MM.1S (cell line): ENCODE measurements at regions not wholly inside any gene's neighbourhood (a gene's known extent, or its start where the extent isn't known, plus 50 kb on each side); places are given as distances from the start of the nearest gene placed in this dataset.

Experiments
- DNase-seq: peaks from one replicate; pipeline ENCODE4 v3.0.0-alpha.2; 2015
- H2AFZ ChIP-seq: fragments of 300-600 bp; sonication (generic); 2 replicates; pipeline ENCODE4 v1.6.0; 2016; ENCODE audit warnings: antibody characterized with exemption, low read length
- H3F3A ChIP-seq: fragments of 300-600 bp; sonication (generic); 2 replicates; pipeline ENCODE4 v1.6.1; 2016; ENCODE audit warnings: mild to moderate bottlenecking, antibody characterized with exemption, low read length, moderate library complexity, mixed read lengths; ENCODE audit not compliant: insufficient read depth
- H3K27ac ChIP-seq: fragments of 300-600 bp; sonication (generic); 2 replicates; pipeline ENCODE4 v1.5.1; 2016; ENCODE audit warnings: mild to moderate bottlenecking, low read length
- H3K27me3 ChIP-seq: fragments of 300-600 bp; sonication (generic); replicated peaks from 2 replicates; pipeline ENCODE4 v1.6.0; 2016; ENCODE audit warnings: low read length; ENCODE audit not compliant: insufficient read depth
- H3K36me3 ChIP-seq: fragments of 300-600 bp; sonication (generic); replicated peaks from 2 replicates; pipeline ENCODE4 v1.6.1; 2016; ENCODE audit warnings: mild to moderate bottlenecking, low read length, mixed read lengths; ENCODE audit not compliant: insufficient read depth
- H3K4me1 ChIP-seq: fragments of 300-600 bp; sonication (generic); 2 replicates; pipeline ENCODE4 v1.6.1; 2016; ENCODE audit warnings: low read length, mixed read lengths
- H3K4me2 ChIP-seq: fragments of 300-600 bp; sonication (generic); 2 replicates; pipeline ENCODE4 v1.6.0; 2016; ENCODE audit warnings: low read depth, low read length
- H3K4me3 ChIP-seq: fragments of 300-600 bp; sonication (generic); 2 replicates; pipeline ENCODE4 v1.5.1; 2016; ENCODE audit warnings: low read length, mixed read lengths
- H3K79me2 ChIP-seq: fragments of 300-600 bp; sonication (generic); 2 replicates; pipeline ENCODE4 v1.6.1; 2016; ENCODE audit warnings: mixed run types, low read length, mixed read lengths
- H3K9ac ChIP-seq: fragments of 300-600 bp; sonication (generic); 2 replicates; pipeline ENCODE4 v1.6.1; 2016; ENCODE audit warnings: low read length, mixed read lengths
- H3K9me2 ChIP-seq: fragments of 300-600 bp; sonication (generic); replicated peaks from 2 replicates; pipeline ENCODE4 v1.6.1; 2016; ENCODE audit warnings: mild to moderate bottlenecking, low read length, mixed read lengths; ENCODE audit not compliant: insufficient read depth
- H3K9me3 ChIP-seq: fragments of 300-600 bp; sonication (generic); replicated peaks from 2 replicates; pipeline ENCODE4 v1.6.1; 2016; ENCODE audit warnings: mild to moderate bottlenecking, low read length, mixed read lengths; ENCODE audit not compliant: insufficient read depth
- H4K20me1 ChIP-seq: fragments of 300-600 bp; sonication (generic); 2 replicates; pipeline ENCODE4 v1.6.1; 2016; ENCODE audit warnings: mild to moderate bottlenecking, low read length, moderate library complexity, mixed read lengths; ENCODE audit not compliant: insufficient read depth
- EZH2 ChIP-seq: fragments of 300-600 bp; sonication (generic); optimal IDR thresholded peaks from 2 replicates; pipeline ENCODE3; 2017; ENCODE audit warnings: low read depth, mild to moderate bottlenecking, antibody characterized with exemption, low read length, mixed read lengths
- EZH2phosphoT487 ChIP-seq: fragments of 300-600 bp; sonication (generic); IDR thresholded peaks from 2 replicates; pipeline ENCODE4 v1.6.1; 2018; ENCODE audit warnings: antibody characterized with exemption, low read length
- TF ChIP-seq, protein P1 (sequence below): fragments of 300-600 bp; sonication (generic); IDR thresholded peaks from 2 replicates; pipeline ENCODE4 v1.5.1; 2016; ENCODE audit warnings: antibody characterized with exemption, low read length, mixed read lengths

GRCh38 chr11:11085580-11085979, 227.7 kb upstream of the ZBED5 start:
- Histone ChIP-seq H3K9me2 (no peaks in the 10 kb centered on the region), H3K4me2 (no peak overlapping the region), H4K20me1 (no peaks in the 10 kb centered on the region), H3K36me3 (no peaks in the 10 kb centered on the region), H3K9me3 (no peaks in the 10 kb centered on the region), H3K27ac (no peak overlapping the region), H3K79me2 (no peaks in the 10 kb centered on the region), H2AFZ (no peak overlapping the region), H3K4me3 (no peak overlapping the region), H3K27me3 (no peaks in the 10 kb centered on the region), H3F3A (no peaks in the 10 kb centered on the region; the same call in 1 of the 2 replicates), H3K4me1 (peaks cover 25% of the 10 kb centered on the region), H3K9ac (no peak overlapping the region)
- no peak for DNase-seq
- TF ChIP-seq EZH2phosphoT487 (no peak), EZH2 (no peak)
- TF ChIP-seq, protein P1, sequence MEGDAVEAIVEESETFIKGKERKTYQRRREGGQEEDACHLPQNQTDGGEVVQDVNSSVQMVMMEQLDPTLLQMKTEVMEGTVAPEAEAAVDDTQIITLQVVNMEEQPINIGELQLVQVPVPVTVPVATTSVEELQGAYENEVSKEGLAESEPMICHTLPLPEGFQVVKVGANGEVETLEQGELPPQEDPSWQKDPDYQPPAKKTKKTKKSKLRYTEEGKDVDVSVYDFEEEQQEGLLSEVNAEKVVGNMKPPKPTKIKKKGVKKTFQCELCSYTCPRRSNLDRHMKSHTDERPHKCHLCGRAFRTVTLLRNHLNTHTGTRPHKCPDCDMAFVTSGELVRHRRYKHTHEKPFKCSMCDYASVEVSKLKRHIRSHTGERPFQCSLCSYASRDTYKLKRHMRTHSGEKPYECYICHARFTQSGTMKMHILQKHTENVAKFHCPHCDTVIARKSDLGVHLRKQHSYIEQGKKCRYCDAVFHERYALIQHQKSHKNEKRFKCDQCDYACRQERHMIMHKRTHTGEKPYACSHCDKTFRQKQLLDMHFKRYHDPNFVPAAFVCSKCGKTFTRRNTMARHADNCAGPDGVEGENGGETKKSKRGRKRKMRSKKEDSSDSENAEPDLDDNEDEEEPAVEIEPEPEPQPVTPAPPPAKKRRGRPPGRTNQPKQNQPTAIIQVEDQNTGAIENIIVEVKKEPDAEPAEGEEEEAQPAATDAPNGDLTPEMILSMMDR = no peak

GRCh38 chr11:11084337-11084736, 226.5 kb upstream of the ZBED5 start:
- Histone ChIP-seq H3K4me3 (peak overlapping the region; percentile 10; the same call in 1 of the 2 replicates), H3K9ac (no peak overlapping the region), H3K9me3 (no peaks in the 10 kb centered on the region), H3K27me3 (no peaks in the 10 kb centered on the region), H3K79me2 (no peaks in the 10 kb centered on the region), H3F3A (no peaks in the 10 kb centered on the region), H3K27ac (peak overlapping the region; percentile 21; the same call in 1 of the 2 replicates), H3K36me3 (no peaks in the 10 kb centered on the region), H4K20me1 (no peaks in the 10 kb centered on the region), H3K4me1 (peaks cover 14% of the 10 kb centered on the region), H3K9me2 (no peaks in the 10 kb centered on the region), H2AFZ (peak overlapping the region; percentile 45), H3K4me2 (peak overlapping the region; percentile 38; the same call in 1 of the 2 replicates)
- TF ChIP-seq EZH2phosphoT487 (no peak), EZH2 (no peak)
- TF ChIP-seq, protein P1 = no peak
- DNase-seq = no peak

GRCh38 chr11:11083441-11083840, 225.6 kb upstream of the ZBED5 start:
- no peak overlapping the region for H3K27ac ChIP-seq
- no peak for DNase-seq
- no peaks in the 10 kb centered on the region for H3K9me3 ChIP-seq
- H3K9ac ChIP-seq = no peak overlapping the region
- no peaks in the 10 kb centered on the region for H3K79me2 ChIP-seq
- no peaks in the 10 kb centered on the region for H3K27me3 ChIP-seq
- peak overlapping the region; percentile 38; the same call in 1 of the 2 replicates for H3K4me2 ChIP-seq
- H4K20me1 ChIP-seq = no peaks in the 10 kb centered on the region
- TF ChIP-seq EZH2 (no peak), EZH2phosphoT487 (no peak)
- TF ChIP-seq, protein P1 = no peak
- H3K4me1 ChIP-seq = peaks cover 12% of the 10 kb centered on the region
- no peaks in the 10 kb centered on the region for H3F3A ChIP-seq
- peak overlapping the region; percentile 24; the same call in 1 of the 2 replicates for H2AFZ ChIP-seq
- H3K36me3 ChIP-seq = no peaks in the 10 kb centered on the region
- no peaks in the 10 kb centered on the region for H3K9me2 ChIP-seq
- H3K4me3 ChIP-seq = no peak overlapping the region
